ENCODE measurements at regions not wholly inside any gene's neighbourhood (a gene's known extent, or its start where the extent isn't known, plus 50 kb on each side); places are given as distances from the start of the nearest gene placed in this dataset.

- no peak overlapping the region for H3K9ac ChIP-seq (ENCODE audit: low read depth in 2 of 2, low read length in 2 of 2)
- no peaks in the 10 kb centered on the region for H3K27me3 ChIP-seq
- no peak overlapping the region for H3K4me3 ChIP-seq
- no peak for TF ChIP-seq CTCF (IDR thresholded peaks at IDR 0.05)
- no peak for DNase-seq
- no peak overlapping the region for H3K27ac ChIP-seq
- no peaks in the 10 kb centered on the region for H3K9me3 ChIP-seq
- intact Hi-C loops (cut with DNase I): no loop called here
- no peaks in the 10 kb centered on the region for H3K36me3 ChIP-seq
- no peaks in the 10 kb centered on the region for H3K4me1 ChIP-seq
Measured at GRCh38 chr3:174784206-174784934, 74.8 kb upstream of the NAALADL2 start.

DNA sequence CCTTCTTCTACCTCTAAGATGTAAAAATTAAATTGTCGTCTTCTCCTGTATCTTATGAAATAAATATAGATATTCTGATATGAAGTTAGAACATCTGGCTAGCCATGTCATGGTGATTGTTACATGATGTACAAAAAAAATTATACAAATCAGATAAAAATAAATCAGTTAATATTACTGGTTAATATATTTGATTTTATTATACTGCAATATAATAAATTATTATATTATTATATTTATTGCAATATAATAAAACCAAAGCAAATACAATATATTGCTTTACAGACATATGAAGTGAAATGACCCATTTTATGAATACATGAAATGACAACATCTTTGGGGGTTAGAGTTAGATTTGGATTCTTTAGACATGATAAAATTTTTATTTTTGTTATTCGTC is 72.3 kb upstream of the NAALADL2 start:
- no peaks in the 10 kb centered on the region for H3K27me3 ChIP-seq
- H3K27ac ChIP-seq: no peak overlapping the region
- TF ChIP-seq CTCF (IDR thresholded peaks at IDR 0.05): no peak
- no peaks in the 10 kb centered on the region for H3K36me3 ChIP-seq
- H3K4me3 ChIP-seq: no peak overlapping the region
- intact Hi-C loops (cut with DNase I): no loop called here
- no peaks in the 10 kb centered on the region for H3K4me1 ChIP-seq
- no peak overlapping the region for H3K9ac ChIP-seq (ENCODE audit: low read depth in 2 of 2, low read length in 2 of 2)
- no peak for DNase-seq
- no peaks in the 10 kb centered on the region for H3K9me3 ChIP-seq

DNA sequence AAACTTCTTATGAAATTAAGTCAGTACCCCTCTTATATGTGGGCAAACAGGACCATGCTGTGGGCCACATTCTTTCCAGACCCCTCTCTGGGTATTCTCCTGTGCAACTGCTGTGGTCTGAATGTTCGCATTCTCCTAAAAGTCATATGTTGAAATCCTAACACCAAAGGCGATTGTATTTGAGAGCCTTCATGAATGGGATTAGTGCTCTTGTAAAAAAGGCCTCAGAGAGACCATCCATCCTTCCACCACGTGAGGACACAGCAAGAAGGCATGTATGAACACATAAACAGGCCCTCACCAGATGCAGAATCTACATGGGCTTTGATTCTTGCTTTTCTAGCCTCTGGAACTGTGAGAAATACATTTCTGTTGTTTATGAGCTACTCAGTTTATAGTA is 68.0 kb upstream of the NAALADL2 start:
- H3K9me3 ChIP-seq: no peaks in the 10 kb centered on the region
- no peak for DNase-seq
- no peak overlapping the region for H3K9ac ChIP-seq (ENCODE audit: low read depth in 2 of 2, low read length in 2 of 2)
- H3K36me3 ChIP-seq: no peaks in the 10 kb centered on the region
- H3K4me3 ChIP-seq: no peak overlapping the region
- intact Hi-C loops (cut with DNase I): no loop called here
- H3K27ac ChIP-seq: no peak overlapping the region
- no peak for TF ChIP-seq CTCF (IDR thresholded peaks at IDR 0.05)
- no peaks in the 10 kb centered on the region for H3K4me1 ChIP-seq
- no peaks in the 10 kb centered on the region for H3K27me3 ChIP-seq

- Histone ChIP-seq H3K27me3 (no peaks in the 10 kb centered on the region), H3K9me3 (no peaks in the 10 kb centered on the region), H3K4me3 (no peak overlapping the region), H3K9ac (ENCODE audit: low read depth in 2 of 2, low read length in 2 of 2) (no peak overlapping the region), H3K4me1 (no peaks in the 10 kb centered on the region), H3K36me3 (no peaks in the 10 kb centered on the region), H3K27ac (no peak overlapping the region)
- intact Hi-C loops (cut with DNase I): no loop called here
- no peak for DNase-seq
- TF ChIP-seq CTCF (IDR thresholded peaks at IDR 0.05): no peak
Measured at GRCh38 chr3:174792864-174793263, 66.3 kb upstream of the NAALADL2 start.
